ENCODE measurements at regions not wholly inside any gene's neighbourhood (a gene's known extent, or its start where the extent isn't known, plus 50 kb on each side); places are given as distances from the start of the nearest gene placed in this dataset.

GRCh38 chr11:119545978-119546915, 123.3 kb upstream of the THY1 start:
- no peak for DNase-seq

DNA sequence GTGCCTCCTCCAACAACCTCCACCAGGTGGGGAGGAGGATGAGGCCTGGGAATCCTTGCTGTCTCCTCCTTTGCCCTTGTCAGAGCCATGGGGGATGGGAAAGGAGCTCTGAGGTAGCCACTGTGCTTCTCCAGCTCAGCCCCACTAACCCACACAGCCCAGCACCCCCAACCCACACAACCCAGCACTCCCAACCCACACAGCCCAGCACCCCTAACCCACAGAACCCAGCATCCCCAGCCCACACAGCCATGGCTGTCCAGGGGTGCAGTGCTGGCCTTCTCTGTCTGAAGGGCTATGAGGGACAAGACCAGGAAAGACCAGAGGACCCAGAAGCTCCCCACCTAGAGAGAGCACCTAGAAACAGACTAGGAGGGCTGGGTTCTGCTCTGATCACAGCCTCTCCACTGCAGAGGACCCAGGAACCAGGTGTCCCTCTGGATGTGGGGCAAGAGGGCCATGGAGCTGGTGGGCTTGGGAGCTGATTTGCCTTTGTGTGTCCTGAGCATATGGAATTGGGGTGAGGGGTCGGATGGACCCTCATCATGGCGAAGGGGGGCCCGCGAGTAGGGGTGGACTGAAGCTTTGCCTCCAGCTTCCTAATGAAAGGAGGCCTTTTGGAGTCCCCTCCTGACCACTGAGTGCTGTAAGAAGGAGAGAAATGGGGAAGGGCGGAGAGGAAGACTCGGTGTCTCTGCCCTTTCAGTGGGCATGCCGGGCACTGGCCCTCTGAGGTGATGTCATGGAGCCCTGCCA, 117.6 kb upstream of the THY1 start:
- no peak for DNase-seq

DNA sequence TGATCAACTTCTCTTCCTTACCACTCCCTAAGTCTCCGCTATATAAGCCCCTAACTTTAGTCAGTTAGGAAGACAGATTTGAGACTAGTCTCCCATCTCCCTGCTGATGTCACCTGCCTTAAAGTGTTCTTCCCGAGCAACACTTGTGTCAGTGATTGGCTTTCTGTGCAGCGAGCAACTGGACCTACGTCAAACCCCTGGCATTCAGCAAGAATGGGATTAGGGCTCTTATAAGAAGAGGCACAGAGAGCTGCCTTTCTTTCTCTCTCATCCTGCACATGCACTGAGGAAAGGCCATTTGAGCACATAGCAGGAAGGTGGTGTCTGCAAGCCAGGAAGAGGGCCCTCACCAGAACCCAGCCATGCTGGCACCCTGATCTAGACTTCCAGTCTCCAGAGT, 116.6 kb upstream of the THY1 start:
- no peak for DNase-seq

GRCh38 chr11:119538753-119539152, 115.8 kb upstream of the THY1 start:
- no peak for DNase-seq

DNA sequence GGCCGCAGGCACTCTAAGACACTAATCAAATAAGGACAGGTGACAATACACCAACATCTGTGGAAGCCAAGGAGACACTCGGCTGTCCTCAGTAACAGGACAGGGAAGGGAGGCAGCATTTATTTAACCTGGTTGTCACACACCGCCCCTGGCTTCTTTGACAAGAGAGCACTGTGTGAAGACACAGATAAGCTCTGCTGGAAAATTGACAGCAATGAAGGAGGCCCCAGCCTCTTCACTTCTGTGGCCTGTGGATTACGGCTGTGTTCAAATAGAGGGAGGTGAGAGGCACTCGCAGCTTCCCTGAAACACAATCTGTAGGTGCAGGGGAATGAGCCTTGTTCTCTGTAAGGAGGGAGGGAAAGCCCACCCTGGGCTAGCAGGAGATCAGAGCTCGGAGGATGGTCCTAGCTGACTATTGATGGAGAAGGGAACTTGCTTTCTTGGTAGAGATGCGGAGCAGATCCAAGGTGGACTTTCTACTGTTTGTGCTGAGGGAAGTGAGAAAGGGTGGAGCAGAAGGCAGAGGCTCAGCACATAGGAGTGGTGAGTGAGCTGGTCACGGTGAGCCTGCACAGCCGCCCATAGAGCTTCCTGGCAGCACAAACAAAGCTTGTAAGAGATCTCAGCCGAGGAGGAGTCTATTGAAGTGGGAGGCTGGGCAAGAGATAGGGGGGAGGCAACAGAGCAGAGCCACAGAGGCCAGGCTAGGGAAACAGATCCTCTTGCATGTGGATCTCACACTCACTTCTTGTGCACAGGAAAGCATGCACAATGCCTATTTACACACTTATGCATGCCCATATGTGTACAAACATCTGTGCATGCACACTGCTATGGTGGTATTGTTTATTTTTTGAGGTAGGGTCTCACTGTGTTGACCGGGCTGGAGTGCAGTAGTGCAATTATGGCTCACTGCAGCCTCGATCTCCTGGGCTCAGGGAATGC, 114.6 kb upstream of the THY1 start:
- no peak for DNase-seq

GRCh38 chr11:119536801-119537200, 113.8 kb upstream of the THY1 start:
- no peak for DNase-seq

GRCh38 chr11:119533921-119534736, 111.2 kb upstream of the THY1 start:
- DNase-seq: peak; percentile 22 to 57

DNA sequence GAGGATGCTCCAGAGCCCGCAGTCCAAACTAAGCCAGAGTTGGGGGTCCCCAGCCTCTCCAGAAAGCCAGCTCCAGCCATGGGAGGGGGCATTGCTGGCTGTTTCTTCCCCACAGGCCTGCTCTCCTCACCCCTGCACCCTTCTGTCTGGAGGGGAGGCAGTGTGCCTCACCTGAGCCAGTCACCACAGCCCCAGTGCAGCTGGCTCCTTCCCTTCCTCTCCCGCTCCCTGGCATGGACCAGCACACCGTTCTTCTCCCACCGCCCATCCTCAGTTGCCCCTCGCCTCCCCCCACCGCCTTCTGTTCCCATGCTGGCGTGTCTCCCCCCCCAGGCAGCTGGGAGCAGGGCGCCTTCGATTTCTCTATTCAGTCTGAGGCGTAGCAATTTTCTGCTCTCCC, 110.5 kb upstream of the THY1 start:
- DNase-seq: no peak

DNA sequence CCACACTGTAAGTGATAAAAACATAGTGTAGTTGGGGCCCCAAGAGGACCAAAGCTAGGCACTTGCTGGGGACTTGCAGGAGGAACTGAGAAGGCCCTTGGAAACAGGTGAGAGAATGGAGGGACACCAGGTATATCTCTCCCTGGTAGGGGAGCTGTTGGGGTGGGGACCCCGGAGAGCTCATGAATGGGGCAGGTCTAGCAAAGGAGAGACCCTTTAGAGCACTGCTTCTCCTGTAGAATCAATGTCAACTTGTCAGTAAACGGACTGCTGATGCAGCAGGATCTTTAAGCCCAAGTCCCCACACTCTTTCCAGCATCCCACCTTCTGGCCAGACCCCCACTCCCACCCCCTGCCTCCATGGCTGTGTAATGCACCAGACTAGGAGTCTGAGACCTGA, 109.6 kb upstream of the THY1 start:
- no peak for DNase-seq

DNA sequence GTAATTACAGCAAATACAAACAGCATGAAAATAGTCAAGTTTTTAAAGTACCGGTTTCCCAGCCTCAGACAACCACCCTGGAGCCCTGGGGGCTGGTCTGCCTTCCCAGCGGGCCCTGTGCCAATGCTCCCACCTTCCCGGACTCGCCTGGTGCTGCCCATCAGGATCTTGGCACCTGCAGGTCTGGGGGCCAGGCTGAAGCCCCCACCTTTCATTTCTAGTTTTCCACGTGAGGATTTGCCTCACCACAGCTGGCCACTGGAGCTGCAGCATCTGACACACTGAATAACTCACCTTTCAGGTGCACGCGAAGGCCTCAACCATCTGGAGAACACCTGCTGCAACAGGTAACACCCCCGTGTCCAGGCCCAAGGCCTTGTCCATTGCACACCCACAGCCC, 108.7 kb upstream of the THY1 start:
- no peak for DNase-seq

DNA sequence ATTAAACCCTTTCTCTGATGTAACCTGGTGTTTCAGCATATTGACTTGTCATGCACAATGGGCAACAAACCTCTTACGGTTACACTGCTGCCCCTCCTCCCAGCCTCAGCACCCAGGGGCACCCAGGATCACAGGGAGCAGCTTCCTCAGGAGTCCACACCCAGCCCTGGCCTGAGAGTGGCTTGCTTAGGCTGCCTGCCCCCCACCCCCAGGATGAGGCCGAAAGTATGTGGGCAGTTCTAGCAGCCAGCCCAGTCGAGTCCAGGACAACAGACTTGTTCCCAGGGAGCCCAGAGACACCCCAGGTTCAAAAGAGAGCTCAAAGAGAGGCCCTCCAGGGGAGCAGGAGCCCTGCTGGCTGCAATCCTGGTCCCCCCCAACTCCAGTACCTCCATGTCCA, 108.1 kb upstream of the THY1 start:
- DNase-seq: no peak

DNA sequence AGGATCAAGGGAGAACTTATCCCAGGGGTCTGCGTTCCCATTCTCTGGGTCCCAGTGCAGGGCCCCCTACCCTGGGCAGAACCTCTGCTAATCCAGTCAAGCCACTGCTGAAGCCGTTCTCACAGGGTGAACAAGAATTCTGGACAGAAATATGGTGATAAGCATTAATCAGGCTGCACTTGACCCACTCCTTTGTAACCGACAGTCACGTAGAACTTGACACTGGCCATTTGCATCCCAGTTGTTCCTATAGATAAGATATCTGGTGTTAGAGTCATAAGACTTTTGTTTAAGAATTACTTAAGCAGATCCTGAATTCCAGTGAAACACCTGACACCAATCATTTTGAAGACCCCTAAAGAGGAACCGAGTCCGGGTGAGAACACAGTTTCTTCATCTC, 107.5 kb upstream of the THY1 start:
- DNase-seq: no peak

- no peak for DNase-seq
These were observed 107.0 kb upstream of the THY1 start for GRCh38 chr11:119529936-119530335.

GRCh38 chr11:119529063-119529845, 106.3 kb upstream of the THY1 start:
- no peak for DNase-seq

- no peak for DNase-seq
These were observed 102.9 kb upstream of the THY1 start for GRCh38 chr11:119525867-119526196.

DNA sequence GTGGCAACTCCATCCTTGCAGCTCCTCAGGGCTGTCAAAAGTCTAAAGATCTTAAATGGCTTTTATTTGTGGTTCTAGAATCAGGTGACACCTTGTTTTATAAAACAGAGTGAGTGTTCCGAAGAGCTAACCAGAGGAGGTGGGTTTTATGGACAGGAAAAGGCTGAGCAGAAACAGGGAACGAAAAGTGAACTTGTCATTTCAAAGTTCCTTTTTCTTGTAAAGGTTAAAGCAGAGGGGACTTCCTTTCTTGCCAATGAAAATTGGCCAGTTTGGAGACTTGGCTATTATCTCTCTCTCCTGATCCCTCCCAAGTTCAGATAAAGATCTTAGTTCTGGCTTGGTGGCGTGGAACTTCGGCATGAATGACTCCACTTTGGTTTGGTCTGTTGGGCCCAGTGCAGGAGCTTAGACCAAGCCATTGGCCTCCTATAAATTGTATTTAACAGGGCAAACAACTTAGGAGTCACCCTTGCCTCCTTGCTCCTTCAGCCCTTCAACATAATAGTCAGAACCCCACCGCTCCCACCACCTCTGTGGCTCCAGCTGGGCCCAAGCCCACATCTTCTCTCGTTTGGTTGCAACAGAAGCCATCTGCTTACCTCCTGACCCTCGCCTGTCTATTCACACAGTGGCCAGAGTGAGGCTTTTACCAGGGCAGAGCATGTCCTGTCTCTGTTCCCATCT, 102.4 kb upstream of the THY1 start:
- no peak for DNase-seq

DNA sequence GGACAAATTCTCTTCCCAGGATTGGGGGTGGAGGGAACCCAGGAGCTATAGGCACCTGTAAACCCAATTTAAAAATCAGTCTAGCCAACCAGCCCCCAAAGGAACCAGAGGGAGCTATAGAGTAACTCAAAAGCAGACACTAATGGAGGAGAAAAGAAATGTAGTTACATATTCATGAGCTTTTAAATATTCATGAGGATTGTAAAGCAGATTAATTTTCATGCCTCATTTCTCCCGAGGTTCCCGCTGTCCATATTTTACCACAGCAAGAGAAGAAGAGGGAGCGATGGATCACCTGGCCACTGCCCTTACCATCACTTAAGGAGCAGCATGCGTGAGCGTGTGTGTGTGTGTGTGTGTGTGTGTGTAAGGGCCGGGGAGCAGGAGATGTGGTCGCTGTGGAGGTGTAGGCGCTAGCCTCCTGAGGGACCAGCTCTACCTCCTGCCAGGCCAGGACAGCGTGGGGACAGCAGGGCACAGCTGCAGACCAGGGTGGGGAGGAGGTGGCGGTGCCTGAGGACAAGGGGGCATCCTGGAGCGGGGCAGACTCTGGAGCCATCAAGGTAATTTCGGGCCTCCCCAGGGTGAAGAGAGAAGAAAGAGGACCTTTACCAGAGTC, 100.7 kb upstream of the THY1 start:
- no peak for DNase-seq

- no peak for DNase-seq
These were observed 99.6 kb upstream of the THY1 start for GRCh38 chr11:119522609-119523008.

- DNase-seq: no peak
These were observed 98.6 kb upstream of the THY1 start for GRCh38 chr11:119521551-119521950.

- DNase-seq: peak in 1 of 2 experiments; percentile 18
These were observed 98.0 kb upstream of the THY1 start for GRCh38 chr11:119520966-119521365.

Data from NCI-H187 (cell line).